ENCODE measurements at regions not wholly inside any gene's neighbourhood (a gene's known extent, or its start where the extent isn't known, plus 50 kb on each side); places are given as distances from the start of the nearest gene placed in this dataset.

DNA sequence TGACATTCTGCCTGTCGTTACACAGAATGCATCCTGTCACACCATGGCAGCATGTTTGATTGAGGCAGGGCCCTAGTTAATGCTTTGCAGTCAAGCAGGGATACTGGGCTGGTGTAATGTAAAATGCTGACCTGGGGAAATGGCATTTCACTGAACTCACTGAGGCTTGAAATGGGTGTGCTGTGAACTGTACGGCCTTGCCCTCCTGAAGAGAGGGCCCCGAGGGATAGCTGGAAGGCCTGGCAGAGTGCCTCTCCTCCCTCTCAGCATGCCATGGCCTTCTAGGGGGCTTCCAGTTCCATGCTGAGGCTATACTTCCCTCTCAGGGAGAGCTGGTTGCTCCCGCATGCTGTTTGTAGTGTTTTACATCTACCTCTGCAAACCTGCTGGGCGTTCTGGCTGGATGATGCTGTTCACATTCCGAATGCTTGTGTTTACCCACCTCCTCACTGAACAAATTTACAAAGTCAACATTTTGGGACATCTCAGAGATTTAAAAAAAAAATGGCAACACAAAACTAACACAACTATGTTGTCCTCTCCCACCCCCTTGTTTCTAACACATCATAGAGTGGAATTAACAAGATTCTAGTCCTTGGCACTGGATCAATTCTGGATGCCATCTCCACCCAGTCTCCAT is 416.7 kb upstream of the CADM1 start:
- H3K4me3 ChIP-seq (replicated peaks; ENCODE audit: low read depth, low read length), result no peak overlapping the region
- H3K27me3 ChIP-seq (replicated peaks; ENCODE audit: control insufficient read depth, insufficient read depth, low read length), result no peaks in the 10 kb centered on the region
- H3K36me3 ChIP-seq (ENCODE audit: control insufficient read depth, insufficient read depth, low read length), result no peaks in the 10 kb centered on the region
- no peak for DNase-seq (ENCODE audit: extremely low read depth, insufficient read length)
- TF ChIP-seq, protein P1, sequence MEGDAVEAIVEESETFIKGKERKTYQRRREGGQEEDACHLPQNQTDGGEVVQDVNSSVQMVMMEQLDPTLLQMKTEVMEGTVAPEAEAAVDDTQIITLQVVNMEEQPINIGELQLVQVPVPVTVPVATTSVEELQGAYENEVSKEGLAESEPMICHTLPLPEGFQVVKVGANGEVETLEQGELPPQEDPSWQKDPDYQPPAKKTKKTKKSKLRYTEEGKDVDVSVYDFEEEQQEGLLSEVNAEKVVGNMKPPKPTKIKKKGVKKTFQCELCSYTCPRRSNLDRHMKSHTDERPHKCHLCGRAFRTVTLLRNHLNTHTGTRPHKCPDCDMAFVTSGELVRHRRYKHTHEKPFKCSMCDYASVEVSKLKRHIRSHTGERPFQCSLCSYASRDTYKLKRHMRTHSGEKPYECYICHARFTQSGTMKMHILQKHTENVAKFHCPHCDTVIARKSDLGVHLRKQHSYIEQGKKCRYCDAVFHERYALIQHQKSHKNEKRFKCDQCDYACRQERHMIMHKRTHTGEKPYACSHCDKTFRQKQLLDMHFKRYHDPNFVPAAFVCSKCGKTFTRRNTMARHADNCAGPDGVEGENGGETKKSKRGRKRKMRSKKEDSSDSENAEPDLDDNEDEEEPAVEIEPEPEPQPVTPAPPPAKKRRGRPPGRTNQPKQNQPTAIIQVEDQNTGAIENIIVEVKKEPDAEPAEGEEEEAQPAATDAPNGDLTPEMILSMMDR (IDR thresholded peaks at IDR 0.05; ENCODE audit: insufficient read depth, low read length, poor library complexity, severe bottlenecking), result no peak

DNA sequence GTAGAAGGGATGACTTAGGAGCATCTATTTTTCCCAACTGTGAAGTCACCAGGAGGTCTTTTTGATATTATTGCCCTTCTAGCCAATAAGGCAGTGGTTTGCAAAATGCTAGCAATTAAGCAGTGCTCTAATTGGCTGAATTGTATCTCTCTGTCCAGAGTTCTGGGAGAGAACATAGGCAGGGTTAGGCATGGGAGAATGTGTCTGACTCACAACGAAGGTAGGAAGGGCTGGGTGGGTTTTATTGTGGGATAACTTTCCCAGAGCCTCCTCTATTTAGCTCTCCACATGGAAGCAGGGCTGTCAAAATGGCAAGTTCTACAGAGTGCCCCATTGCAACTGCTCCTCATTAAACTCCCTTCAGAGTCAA is 415.9 kb upstream of the CADM1 start:
- no peaks in the 10 kb centered on the region for H3K36me3 ChIP-seq (ENCODE audit: control insufficient read depth, insufficient read depth, low read length)
- TF ChIP-seq, protein P1 (IDR thresholded peaks at IDR 0.05; ENCODE audit: insufficient read depth, low read length, poor library complexity, severe bottlenecking), result no peak
- DNase-seq (ENCODE audit: extremely low read depth, insufficient read length), result no peak
- no peak overlapping the region for H3K4me3 ChIP-seq (replicated peaks; ENCODE audit: low read depth, low read length)
- H3K27me3 ChIP-seq (replicated peaks; ENCODE audit: control insufficient read depth, insufficient read depth, low read length), result no peaks in the 10 kb centered on the region

DNA sequence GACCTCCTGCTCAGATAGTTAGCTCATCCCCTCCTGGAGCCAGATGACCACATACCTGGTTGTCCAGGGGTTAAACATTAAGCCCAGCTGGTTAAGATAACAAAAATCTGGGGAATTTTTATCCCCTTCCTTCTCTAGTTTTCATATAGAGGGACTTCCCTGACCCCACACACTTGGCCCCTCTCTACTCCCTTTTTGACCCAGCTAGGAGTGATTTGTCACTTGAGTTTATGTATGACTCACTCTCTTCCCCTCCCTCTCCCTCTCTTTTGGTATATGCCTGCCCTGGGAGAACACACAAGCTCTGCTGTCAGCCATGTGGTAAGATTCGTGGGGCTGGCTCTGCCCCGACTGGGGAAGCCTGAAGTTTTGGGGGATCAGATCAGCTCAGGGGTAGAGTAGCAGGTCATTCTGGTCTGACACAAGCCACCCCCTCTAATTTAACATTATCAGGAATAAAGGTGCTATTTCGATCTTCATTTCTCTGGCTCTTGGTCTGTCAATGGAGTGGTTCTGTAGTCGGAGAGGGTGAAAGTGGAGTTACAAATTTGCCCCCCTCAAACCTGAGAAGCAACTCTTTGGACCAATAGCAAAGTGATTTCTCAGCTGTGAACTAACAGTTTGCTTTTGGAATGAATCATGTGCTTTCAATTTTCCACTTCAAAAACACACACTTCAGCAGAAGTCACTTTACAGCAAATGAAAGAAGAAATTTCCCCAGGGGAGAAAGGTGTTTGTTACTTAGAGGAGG is 415.3 kb upstream of the CADM1 start:
- H3K36me3 ChIP-seq (ENCODE audit: control insufficient read depth, insufficient read depth, low read length), result no peaks in the 10 kb centered on the region

DNA sequence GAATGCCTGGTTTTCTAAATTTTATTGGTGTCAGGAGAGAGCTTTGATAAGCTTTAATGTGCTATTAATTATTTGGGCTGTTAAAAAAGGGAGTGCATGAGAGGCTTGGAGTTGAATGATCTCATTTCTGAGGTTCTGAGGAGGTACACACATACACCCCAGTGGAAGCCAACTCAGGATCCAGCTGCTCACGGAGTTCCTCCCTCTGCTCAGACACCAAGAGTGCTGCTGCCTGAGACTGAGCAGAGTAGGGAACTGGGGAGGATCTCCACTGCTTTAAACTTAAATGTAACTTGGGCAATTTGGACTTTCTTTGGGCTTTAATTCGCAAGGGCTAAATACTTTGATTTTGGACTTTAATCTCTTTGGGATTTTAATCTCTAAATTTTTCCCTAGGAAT is 414.4 kb upstream of the CADM1 start:
- no peaks in the 10 kb centered on the region for H3K36me3 ChIP-seq (ENCODE audit: control insufficient read depth, insufficient read depth, low read length)
- no peaks in the 10 kb centered on the region for H3K27me3 ChIP-seq (replicated peaks; ENCODE audit: control insufficient read depth, insufficient read depth, low read length)
- TF ChIP-seq, protein P1 (IDR thresholded peaks at IDR 0.05; ENCODE audit: insufficient read depth, low read length, poor library complexity, severe bottlenecking), result no peak
- no peak overlapping the region for H3K4me3 ChIP-seq (replicated peaks; ENCODE audit: low read depth, low read length)
- DNase-seq (ENCODE audit: extremely low read depth, insufficient read length), result no peak

More for the DNA sequence above, 415.3 kb upstream of the CADM1 start:
- Histone ChIP-seq H3K4me3 (replicated peaks; ENCODE audit: low read depth, low read length) (0 out of 2 replicates have a peak overlapping the region, but pooled peaks have one; percentile 4), H3K27me3 (replicated peaks; ENCODE audit: control insufficient read depth, insufficient read depth, low read length) (no peaks in the 10 kb centered on the region)
- DNase-seq (ENCODE audit: extremely low read depth, insufficient read length), result peak; percentile 82
- TF ChIP-seq, protein P1 (IDR thresholded peaks at IDR 0.05; ENCODE audit: insufficient read depth, low read length, poor library complexity, severe bottlenecking), result no peak

DNA sequence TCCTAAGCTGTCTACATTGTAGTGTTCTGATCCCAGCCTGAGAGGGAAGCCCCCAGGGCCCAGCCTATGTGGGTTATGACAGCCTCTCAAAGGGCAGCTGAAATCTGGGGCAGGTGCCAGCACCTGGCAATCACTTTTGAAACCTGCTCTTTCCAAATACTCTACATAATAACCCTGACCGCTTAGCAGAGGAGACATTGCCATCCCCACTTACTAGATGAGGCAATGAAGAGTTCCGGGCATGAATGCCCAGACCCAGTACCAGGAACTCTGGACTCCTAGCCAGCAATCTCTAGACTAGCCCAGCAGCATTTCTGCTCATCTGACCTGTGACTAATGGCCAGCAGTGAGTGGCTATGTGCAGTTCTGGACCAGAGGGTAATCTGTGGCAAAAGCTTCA is 412.4 kb upstream of the CADM1 start:
- TF ChIP-seq, protein P1 (IDR thresholded peaks at IDR 0.05; ENCODE audit: insufficient read depth, low read length, poor library complexity, severe bottlenecking), result no peak
- no peak for DNase-seq (ENCODE audit: extremely low read depth, insufficient read length)
- H3K4me3 ChIP-seq (replicated peaks; ENCODE audit: low read depth, low read length), result no peak overlapping the region
- H3K27me3 ChIP-seq (replicated peaks; ENCODE audit: control insufficient read depth, insufficient read depth, low read length), result no peaks in the 10 kb centered on the region
- H3K36me3 ChIP-seq (ENCODE audit: control insufficient read depth, insufficient read depth, low read length), result no peaks in the 10 kb centered on the region
